Gastroesophageal sphincter (tissue), 4 donors: ENCODE measurements at regions not wholly inside any gene's neighbourhood (a gene's known extent, or its start where the extent isn't known, plus 50 kb on each side); places are given as distances from the start of the nearest gene placed in this dataset.

Source experiments
- ATAC-seq: fragments of 150-250 bp; one replicate; pipeline ENCODE4 v1.9.1; 2016; ENCODE audit warnings: mild to moderate bottlenecking, moderate library complexity
- H3K27ac ChIP-seq, 4 donors: fragments of 200-600 bp; sonication (generic) in 3 of 4; 1 replicate in 3 of 4; 2 replicates in 1 of 4; pipeline ENCODE4 v1.5.1; 2016 to 2019
- H3K27me3 ChIP-seq: fragments of 200-600 bp; sonication (generic); one replicate; pipeline ENCODE4 v1.5.1; 2019
- H3K36me3 ChIP-seq, 2 donors: fragments of 200-600 bp; sonication (generic); one replicate each; pipeline ENCODE4 v1.5.1; 2019; ENCODE audit warnings: control low read depth in 1 of 2
- H3K4me1 ChIP-seq, 3 donors: fragments of 200-600 bp; sonication (generic); 1 replicate in 2 of 3; 2 replicates in 1 of 3; pipeline ENCODE4 v1.5.1; 2016 to 2019; ENCODE audit warnings: control low read depth in 2 of 3
- H3K4me3 ChIP-seq, 2 donors: fragments of 200-600 bp; sonication (generic); one replicate each; pipeline ENCODE4 v1.5.1; 2019; ENCODE audit warnings: mild to moderate bottlenecking in 1 of 2, moderate library complexity in 1 of 2
- H3K9me3 ChIP-seq, 3 donors: fragments of 200-600 bp; sonication (generic); one replicate each; pipeline ENCODE4 v1.5.1; 2017 to 2019; ENCODE audit warnings: control low read depth in 2 of 3
- EP300 ChIP-seq: sonication (generic); formaldehyde crosslinking; IDR thresholded peaks from one replicate; pipeline ENCODE4 v1.6.1; 2017; ENCODE audit warnings: antibody characterized with exemption, mild to moderate bottlenecking
- POLR2A ChIP-seq, 2 donors: fragments of 450-650 bp; IDR thresholded peaks; one replicate each; pipeline ENCODE4 v1.6.1; 2017; ENCODE audit warnings: antibody characterized with exemption in 2 of 2, mild to moderate bottlenecking in 2 of 2, moderate library complexity in 1 of 2
- POLR2AphosphoS5 ChIP-seq: sonication (generic); formaldehyde crosslinking; IDR thresholded peaks from one replicate; pipeline ENCODE4 v1.6.1; 2017; ENCODE audit warnings: antibody characterized with exemption
- WGBS, 2 donors: methylation state at CpG; one replicate each; pipeline ENCODE4 v1.1.5; 2018; ENCODE audit warnings: low coverage in 1 of 2; 5-methylcytosine and 5-hydroxymethylcytosine counted together
- TF ChIP-seq, protein P1 (sequence below), 4 experiments: fragments of 200-600 bp in 2 of 4; fragments of 450-650 bp in 2 of 4; sonication (generic) in 1 of 4; IDR thresholded peaks; one replicate each; pipeline ENCODE4 v1.5.1; 2017 to 2019; ENCODE audit warnings: antibody characterized with exemption in 4 of 4, mild to moderate bottlenecking in 2 of 4, moderate library complexity in 2 of 4

DNA sequence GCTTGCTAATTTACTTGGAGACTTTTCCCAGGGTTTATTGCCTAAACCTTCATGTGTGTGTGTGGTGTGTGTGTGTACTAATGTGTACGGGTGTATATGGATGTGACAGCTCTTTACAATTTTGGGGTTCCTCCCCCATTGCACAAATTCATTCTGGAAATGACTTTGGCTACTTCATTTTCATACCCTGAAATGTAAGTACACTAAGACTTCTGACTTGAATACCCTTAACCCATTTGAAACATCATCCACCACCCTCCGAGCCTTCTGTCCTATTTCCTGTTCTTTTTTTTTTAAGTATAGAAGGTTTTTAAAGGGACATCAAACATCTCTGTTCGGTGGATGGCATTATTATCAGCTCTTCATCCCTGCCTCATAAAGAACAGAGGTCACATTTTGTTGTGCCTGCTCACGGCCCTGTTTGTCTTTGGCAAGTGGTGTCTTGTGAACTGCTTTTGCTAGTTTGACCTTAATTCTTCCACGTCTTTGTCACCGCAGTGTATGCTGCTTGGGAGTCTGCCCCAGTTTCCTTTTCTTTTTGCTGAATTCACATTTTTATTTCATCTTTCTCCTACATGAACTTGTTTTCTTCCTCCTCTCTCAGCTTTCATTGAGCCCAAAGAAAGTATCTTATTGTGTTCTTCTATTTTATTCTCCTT is 228.3 kb downstream of the FOXO1 start:
- Histone ChIP-seq H3K27ac (peak overlapping the region in 3 of 4 donors; percentile 21 to 79 (median 72)), H3K4me3 (no peak overlapping the region), H3K36me3 (no peaks in the 10 kb centered on the region), H3K4me1 (peaks cover 5 to 51% (median 20%) of the 10 kb centered on the region in 3 donors), H3K9me3 (no peaks in the 10 kb centered on the region), H3K27me3 (no peaks in the 10 kb centered on the region)
- no peak for TF ChIP-seq POLR2AphosphoS5
- TF ChIP-seq, protein P1, sequence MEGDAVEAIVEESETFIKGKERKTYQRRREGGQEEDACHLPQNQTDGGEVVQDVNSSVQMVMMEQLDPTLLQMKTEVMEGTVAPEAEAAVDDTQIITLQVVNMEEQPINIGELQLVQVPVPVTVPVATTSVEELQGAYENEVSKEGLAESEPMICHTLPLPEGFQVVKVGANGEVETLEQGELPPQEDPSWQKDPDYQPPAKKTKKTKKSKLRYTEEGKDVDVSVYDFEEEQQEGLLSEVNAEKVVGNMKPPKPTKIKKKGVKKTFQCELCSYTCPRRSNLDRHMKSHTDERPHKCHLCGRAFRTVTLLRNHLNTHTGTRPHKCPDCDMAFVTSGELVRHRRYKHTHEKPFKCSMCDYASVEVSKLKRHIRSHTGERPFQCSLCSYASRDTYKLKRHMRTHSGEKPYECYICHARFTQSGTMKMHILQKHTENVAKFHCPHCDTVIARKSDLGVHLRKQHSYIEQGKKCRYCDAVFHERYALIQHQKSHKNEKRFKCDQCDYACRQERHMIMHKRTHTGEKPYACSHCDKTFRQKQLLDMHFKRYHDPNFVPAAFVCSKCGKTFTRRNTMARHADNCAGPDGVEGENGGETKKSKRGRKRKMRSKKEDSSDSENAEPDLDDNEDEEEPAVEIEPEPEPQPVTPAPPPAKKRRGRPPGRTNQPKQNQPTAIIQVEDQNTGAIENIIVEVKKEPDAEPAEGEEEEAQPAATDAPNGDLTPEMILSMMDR (IDR thresholded peaks at IDR 0.05): no peak
- no peak for TF ChIP-seq POLR2A (IDR thresholded peaks at IDR 0.05)
- TF ChIP-seq EP300: no peak
- 41 to 48% methylated on average over 6 of the region's 6 CpGs for WGBS, 2 donors
- no peak for ATAC-seq

DNA sequence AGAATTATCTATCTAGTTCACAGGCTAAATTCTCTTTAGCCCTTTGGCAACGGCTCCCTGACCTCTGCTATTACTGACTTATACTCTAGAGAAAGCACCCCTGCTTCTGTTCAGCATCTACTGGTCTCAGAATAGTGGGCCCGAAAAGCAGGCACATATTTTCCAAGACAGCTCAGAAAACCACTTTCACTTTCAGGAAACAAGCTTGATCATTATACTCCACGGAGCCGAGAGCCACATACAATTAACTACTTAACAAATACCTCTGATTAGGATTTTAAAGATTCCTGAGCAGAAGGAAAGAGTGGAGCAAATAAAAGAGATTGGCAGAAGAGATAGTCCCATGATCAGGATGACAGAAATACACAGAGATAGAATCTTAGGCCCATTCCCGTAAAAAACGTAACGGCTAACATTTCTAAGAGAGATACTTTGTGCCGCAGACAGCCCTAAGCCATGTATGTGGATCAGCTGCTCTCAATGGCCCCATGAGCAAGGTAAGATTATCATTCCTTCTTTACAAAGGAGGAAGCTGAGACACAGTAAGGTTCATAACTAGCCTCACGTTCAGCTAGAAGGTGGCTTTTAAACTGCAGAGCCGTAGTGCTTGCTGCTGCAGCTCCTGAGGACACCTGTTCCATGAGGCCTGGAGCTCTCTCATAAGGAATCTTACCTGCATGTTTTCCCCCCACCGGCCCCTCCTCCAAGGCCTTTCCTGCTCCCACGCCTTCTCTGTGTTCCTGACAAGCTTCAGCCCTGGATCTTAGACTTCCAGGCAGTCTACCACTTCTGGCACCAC is 227.2 kb downstream of the FOXO1 start:
- TF ChIP-seq POLR2AphosphoS5 (peak; percentile 6), EP300 (no peak), POLR2A (IDR thresholded peaks at IDR 0.05) (no peak)
- no peak for ATAC-seq
- H3K4me3 ChIP-seq: peak overlapping the region; percentile 6 to 9
- no peaks in the 10 kb centered on the region for H3K27me3 ChIP-seq
- peaks cover 5 to 51% (median 20%) of the 10 kb centered on the region in 3 donors for H3K4me1 ChIP-seq
- H3K27ac ChIP-seq: peak overlapping the region; percentile 21 to 79 (median 74)
- 47 to 48% methylated on average over 11 of the region's 12 CpGs for WGBS, 2 donors
- no peaks in the 10 kb centered on the region for H3K9me3 ChIP-seq
- H3K36me3 ChIP-seq: no peaks in the 10 kb centered on the region

GRCh38 chr13:40439928-40440327 is 226.5 kb downstream of the FOXO1 start:
- Histone ChIP-seq H3K4me3 (no peak overlapping the region), H3K4me1 (peaks cover 5 to 51% (median 20%) of the 10 kb centered on the region in 3 donors), H3K9me3 (no peaks in the 10 kb centered on the region), H3K27ac (peak overlapping the region; percentile 21 to 79 (median 74)), H3K36me3 (no peaks in the 10 kb centered on the region), H3K27me3 (no peaks in the 10 kb centered on the region)
- TF ChIP-seq POLR2A (IDR thresholded peaks at IDR 0.05) (no peak), POLR2AphosphoS5 (no peak), EP300 (no peak)
- TF ChIP-seq, protein P1 (IDR thresholded peaks at IDR 0.05): no peak
- ATAC-seq: peak; percentile 48

DNA sequence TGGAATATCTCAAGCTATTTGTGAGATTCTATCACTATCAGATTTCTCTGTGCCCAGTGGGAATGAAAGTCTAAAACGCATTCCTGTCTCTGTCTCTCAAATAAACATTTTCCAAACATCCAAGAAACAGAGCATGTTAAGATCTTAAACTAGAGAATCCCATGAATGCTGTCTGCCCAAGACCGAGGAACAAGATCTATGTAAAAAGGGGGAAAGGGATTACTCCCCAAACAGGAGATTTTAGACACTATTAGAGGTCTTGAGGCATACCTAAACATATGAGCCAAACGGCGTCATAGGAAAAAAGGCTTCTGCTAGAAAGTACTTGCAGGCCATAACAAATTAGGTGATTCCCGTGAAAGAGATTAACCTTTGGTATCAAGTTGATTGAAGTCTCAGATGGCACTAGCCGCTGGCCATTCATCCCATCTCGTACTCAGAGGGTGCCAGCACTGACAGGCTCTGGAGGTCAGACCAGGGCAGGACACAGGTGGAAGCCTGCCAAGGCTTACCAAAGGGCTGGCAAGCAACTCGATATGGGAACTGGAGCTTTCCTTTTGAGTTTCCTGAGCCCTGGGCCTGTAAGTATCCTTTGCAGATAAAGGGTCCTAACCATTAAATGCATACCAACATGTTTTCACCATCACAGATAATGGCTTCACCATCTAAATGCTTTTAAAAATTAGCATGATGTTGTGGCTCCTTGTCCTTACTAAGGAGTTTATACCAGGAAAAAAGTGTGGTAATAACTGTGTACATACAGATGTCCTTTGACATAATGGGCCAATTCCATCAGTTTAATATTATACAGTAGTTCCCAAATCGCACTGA is 225.2 kb downstream of the FOXO1 start:
- Histone ChIP-seq H3K4me3 (no peak overlapping the region), H3K36me3 (no peaks in the 10 kb centered on the region), H3K9me3 (no peaks in the 10 kb centered on the region), H3K27ac (peak overlapping the region; percentile 35 to 79 (median 72)), H3K4me1 (peaks cover 5 to 51% (median 20%) of the 10 kb centered on the region in 3 donors), H3K27me3 (no peaks in the 10 kb centered on the region)
- 20 to 27% methylated on average over 6 to 9 of the region's 9 CpGs for WGBS, 2 donors
- ATAC-seq: peak; percentile 71
- peak; percentile 87 for TF ChIP-seq POLR2AphosphoS5
- TF ChIP-seq, protein P1 (IDR thresholded peaks at IDR 0.05): no peak

DNA sequence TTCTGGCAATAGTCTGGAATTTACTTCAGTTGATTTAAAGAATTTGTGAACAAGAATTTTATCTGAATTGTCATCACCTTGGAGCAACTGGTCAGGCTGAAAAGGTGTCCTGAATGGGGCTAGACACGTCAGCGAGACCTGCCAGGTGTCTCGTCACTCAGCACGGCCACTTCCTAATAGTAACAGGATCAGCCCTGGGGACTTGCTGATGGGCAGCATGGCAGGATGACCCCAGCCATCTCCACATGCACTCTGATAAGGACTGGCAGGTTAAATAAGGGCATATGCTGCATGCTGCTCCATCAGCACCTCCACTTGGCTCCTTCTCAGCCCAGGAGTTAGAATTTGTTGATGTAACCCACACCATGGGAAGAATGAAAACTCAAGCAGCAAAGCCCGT is 224.2 kb downstream of the FOXO1 start:
- no peak for ATAC-seq
- WGBS, 2 donors: 71 to 81% methylated on average over 2 to 5 of the region's 5 CpGs
- H3K4me3 ChIP-seq: no peak overlapping the region
- TF ChIP-seq EP300: no peak
- TF ChIP-seq, protein P1 (IDR thresholded peaks at IDR 0.05): no peak
- no peak for TF ChIP-seq POLR2AphosphoS5
- TF ChIP-seq POLR2A (IDR thresholded peaks at IDR 0.05): no peak
- H3K4me1 ChIP-seq: peaks cover 5 to 51% (median 20%) of the 10 kb centered on the region in 3 donors
- peak overlapping the region in 1 of 4 donors; percentile 14 for H3K27ac ChIP-seq
- H3K36me3 ChIP-seq: no peaks in the 10 kb centered on the region
- no peaks in the 10 kb centered on the region for H3K9me3 ChIP-seq
- no peaks in the 10 kb centered on the region for H3K27me3 ChIP-seq
